ENCODE measurements at regions not wholly inside any gene's neighbourhood (a gene's known extent, or its start where the extent isn't known, plus 50 kb on each side); places are given as distances from the start of the nearest gene placed in this dataset.

DNA sequence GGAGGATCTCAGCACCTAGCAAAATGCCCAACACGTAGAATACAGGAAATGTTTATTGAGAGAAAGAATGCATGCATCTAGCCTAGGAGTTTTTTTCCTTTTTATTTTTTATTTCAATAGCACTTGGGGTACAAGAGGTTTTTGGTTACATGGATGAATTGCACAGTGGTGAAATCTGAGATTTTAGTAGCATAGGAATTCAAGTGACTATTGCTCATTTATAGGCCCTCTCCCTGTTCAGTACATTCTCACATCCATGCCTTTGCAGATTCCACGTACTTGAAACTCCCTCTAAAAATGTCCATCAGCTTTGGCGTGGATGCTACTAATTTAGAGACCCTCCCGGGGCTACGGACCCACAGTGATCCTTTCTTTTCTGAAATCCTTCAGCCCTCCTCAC is 61.7 kb upstream of the PIAS1 start:
- TF ChIP-seq, protein P1, sequence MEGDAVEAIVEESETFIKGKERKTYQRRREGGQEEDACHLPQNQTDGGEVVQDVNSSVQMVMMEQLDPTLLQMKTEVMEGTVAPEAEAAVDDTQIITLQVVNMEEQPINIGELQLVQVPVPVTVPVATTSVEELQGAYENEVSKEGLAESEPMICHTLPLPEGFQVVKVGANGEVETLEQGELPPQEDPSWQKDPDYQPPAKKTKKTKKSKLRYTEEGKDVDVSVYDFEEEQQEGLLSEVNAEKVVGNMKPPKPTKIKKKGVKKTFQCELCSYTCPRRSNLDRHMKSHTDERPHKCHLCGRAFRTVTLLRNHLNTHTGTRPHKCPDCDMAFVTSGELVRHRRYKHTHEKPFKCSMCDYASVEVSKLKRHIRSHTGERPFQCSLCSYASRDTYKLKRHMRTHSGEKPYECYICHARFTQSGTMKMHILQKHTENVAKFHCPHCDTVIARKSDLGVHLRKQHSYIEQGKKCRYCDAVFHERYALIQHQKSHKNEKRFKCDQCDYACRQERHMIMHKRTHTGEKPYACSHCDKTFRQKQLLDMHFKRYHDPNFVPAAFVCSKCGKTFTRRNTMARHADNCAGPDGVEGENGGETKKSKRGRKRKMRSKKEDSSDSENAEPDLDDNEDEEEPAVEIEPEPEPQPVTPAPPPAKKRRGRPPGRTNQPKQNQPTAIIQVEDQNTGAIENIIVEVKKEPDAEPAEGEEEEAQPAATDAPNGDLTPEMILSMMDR (optimal IDR thresholded peaks at IDR 0.05 in 1 of 3, IDR thresholded peaks at IDR 0.05 in 1 of 3, conservative IDR thresholded peaks at IDR 0.05 in 1 of 3; ENCODE audit: extremely low read depth in 1 of 3, insufficient read depth in 2 of 3, low read length in 3 of 3) = no peak
- TF ChIP-seq EZH2 (IDR thresholded peaks at IDR 0.05; ENCODE audit: low read length) = no peak
